ENCODE measurements at regions not wholly inside any gene's neighbourhood (a gene's known extent, or its start where the extent isn't known, plus 50 kb on each side); places are given as distances from the start of the nearest gene placed in this dataset.

GRCh38 chr10:111890046-111890445 lies 293.5 kb downstream of the GPAM start:
- H3K27ac ChIP-seq: no peak overlapping the region
- H3K9me3 ChIP-seq: no peaks in the 10 kb centered on the region
- 56 to 62% (median 58%) methylated on average over 3 of the region's 3 CpGs for WGBS, 3 donors
- H3K27me3 ChIP-seq (ENCODE audit: insufficient read depth in 3 of 3, low read length in 2 of 3): no peaks in the 10 kb centered on the region
- TF ChIP-seq, protein P1, sequence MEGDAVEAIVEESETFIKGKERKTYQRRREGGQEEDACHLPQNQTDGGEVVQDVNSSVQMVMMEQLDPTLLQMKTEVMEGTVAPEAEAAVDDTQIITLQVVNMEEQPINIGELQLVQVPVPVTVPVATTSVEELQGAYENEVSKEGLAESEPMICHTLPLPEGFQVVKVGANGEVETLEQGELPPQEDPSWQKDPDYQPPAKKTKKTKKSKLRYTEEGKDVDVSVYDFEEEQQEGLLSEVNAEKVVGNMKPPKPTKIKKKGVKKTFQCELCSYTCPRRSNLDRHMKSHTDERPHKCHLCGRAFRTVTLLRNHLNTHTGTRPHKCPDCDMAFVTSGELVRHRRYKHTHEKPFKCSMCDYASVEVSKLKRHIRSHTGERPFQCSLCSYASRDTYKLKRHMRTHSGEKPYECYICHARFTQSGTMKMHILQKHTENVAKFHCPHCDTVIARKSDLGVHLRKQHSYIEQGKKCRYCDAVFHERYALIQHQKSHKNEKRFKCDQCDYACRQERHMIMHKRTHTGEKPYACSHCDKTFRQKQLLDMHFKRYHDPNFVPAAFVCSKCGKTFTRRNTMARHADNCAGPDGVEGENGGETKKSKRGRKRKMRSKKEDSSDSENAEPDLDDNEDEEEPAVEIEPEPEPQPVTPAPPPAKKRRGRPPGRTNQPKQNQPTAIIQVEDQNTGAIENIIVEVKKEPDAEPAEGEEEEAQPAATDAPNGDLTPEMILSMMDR (IDR thresholded peaks at IDR 0.05): no peak
- no peaks in the 10 kb centered on the region for H3K4me1 ChIP-seq
- no peak for ATAC-seq
- no peak for DNase-seq
- intact Hi-C loops (cut with DNase I): no loop called here
- no peak overlapping the region for H3K4me3 ChIP-seq
- H3K36me3 ChIP-seq (ENCODE audit: insufficient read depth in 1 of 2, low read depth in 1 of 2): no peaks in the 10 kb centered on the region

- H3K9me3 ChIP-seq: no peaks in the 10 kb centered on the region
- H3K4me3 ChIP-seq: no peak overlapping the region
- H3K36me3 ChIP-seq (ENCODE audit: insufficient read depth in 1 of 2, low read depth in 1 of 2): no peaks in the 10 kb centered on the region
- TF ChIP-seq, protein P1 (IDR thresholded peaks at IDR 0.05): no peak
- intact Hi-C loops (cut with DNase I): no loop called here
- WGBS, 3 donors: 41 to 50% (median 44%) methylated on average over 4 of the region's 4 CpGs
- ATAC-seq (no peak), DNase-seq (no peak)
- no peaks in the 10 kb centered on the region for H3K27me3 ChIP-seq (ENCODE audit: insufficient read depth in 3 of 3, low read length in 2 of 3)
- H3K27ac ChIP-seq: no peak overlapping the region
- no peaks in the 10 kb centered on the region for H3K4me1 ChIP-seq
Measured at GRCh38 chr10:111916011-111916410, 267.6 kb downstream of the GPAM start.

GRCh38 chr10:111921821-111922220 lies 261.7 kb downstream of the GPAM start:
- no peak for ATAC-seq
- H3K4me3 ChIP-seq: no peak overlapping the region
- TF ChIP-seq, protein P1 (IDR thresholded peaks at IDR 0.05): no peak
- intact Hi-C loops (cut with DNase I): no loop called here
- no peaks in the 10 kb centered on the region for H3K36me3 ChIP-seq (ENCODE audit: insufficient read depth in 1 of 2, low read depth in 1 of 2)
- 80 to 92% (median 89%) methylated on average over 2 of the region's 2 CpGs for WGBS, 3 donors
- H3K4me1 ChIP-seq: no peaks in the 10 kb centered on the region
- no peak overlapping the region for H3K27ac ChIP-seq
- H3K9me3 ChIP-seq: no peaks in the 10 kb centered on the region
- no peak for DNase-seq
- H3K27me3 ChIP-seq (ENCODE audit: insufficient read depth in 3 of 3, low read length in 2 of 3): no peaks in the 10 kb centered on the region

DNA sequence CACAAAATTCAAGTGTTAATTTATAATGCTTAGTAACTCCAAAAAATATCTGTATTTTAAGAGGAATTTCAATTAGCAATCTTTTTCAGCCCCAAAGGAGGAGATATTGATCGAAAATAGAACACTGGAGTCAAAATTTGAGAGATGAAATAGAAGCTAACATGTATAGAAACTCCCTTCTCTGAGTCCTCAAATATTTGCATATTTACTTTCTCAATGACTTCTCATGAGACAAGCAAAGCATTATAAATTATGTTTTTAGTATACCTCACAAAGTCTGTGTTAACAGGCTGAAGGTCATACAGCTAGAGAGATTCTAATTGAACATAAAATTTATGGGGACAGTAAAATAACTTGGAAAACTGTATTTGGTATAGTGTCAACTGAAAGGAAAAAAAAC lies 260.5 kb downstream of the GPAM start:
- no peaks in the 10 kb centered on the region for H3K27me3 ChIP-seq (ENCODE audit: insufficient read depth in 3 of 3, low read length in 2 of 3)
- no peaks in the 10 kb centered on the region for H3K9me3 ChIP-seq
- intact Hi-C loops (cut with DNase I): no loop called here
- H3K4me1 ChIP-seq: no peaks in the 10 kb centered on the region
- H3K4me3 ChIP-seq: no peak overlapping the region
- TF ChIP-seq, protein P1 (IDR thresholded peaks at IDR 0.05): no peak
- WGBS, 3 donors: 57 to 70% (median 69%) methylated on average over 1 of the region's 1 CpG
- DNase-seq (no peak), ATAC-seq (no peak)
- no peak overlapping the region for H3K27ac ChIP-seq
- H3K36me3 ChIP-seq (ENCODE audit: insufficient read depth in 1 of 2, low read depth in 1 of 2): no peaks in the 10 kb centered on the region

GRCh38 chr10:111926286-111926685 lies 257.3 kb downstream of the GPAM start:
- ATAC-seq (no peak), DNase-seq (no peak)
- H3K27ac ChIP-seq: no peak overlapping the region
- no peaks in the 10 kb centered on the region for H3K9me3 ChIP-seq
- TF ChIP-seq, protein P1 (IDR thresholded peaks at IDR 0.05): no peak
- H3K4me1 ChIP-seq: no peaks in the 10 kb centered on the region
- intact Hi-C loops (cut with DNase I): no loop called here
- H3K36me3 ChIP-seq (ENCODE audit: insufficient read depth in 1 of 2, low read depth in 1 of 2): no peaks in the 10 kb centered on the region
- WGBS, 3 donors: 79 to 90% (median 83%) methylated on average over 6 of the region's 6 CpGs
- no peaks in the 10 kb centered on the region for H3K27me3 ChIP-seq (ENCODE audit: insufficient read depth in 3 of 3, low read length in 2 of 3)
- H3K4me3 ChIP-seq: no peak overlapping the region
